Loucy (cell line): ENCODE measurements at regions not wholly inside any gene's neighbourhood (a gene's known extent, or its start where the extent isn't known, plus 50 kb on each side); places are given as distances from the start of the nearest gene placed in this dataset.

Source experiments
- H2AFZ ChIP-seq: fragments of 200-600 bp; sonication (generic); 2 replicates; pipeline ENCODE4 v1.6.0; 2016; ENCODE audit warnings: antibody characterized with exemption, mild to moderate bottlenecking, low read length, moderate library complexity
- H3F3A ChIP-seq: fragments of 200-600 bp; 2 replicates; pipeline ENCODE4 v1.6.0; 2016; ENCODE audit warnings: antibody characterized with exemption, low read depth, mild to moderate bottlenecking
- H3K27me3 ChIP-seq: fragments of 200-600 bp; sonication (generic); 2 replicates; pipeline ENCODE4 v1.6.1; 2014; ENCODE audit warnings: low read length, mild to moderate bottlenecking; ENCODE audit not compliant: insufficient read depth, poor library complexity, severe bottlenecking
- H3K36me3 ChIP-seq: fragments of 200-600 bp; sonication (generic); 2 replicates; pipeline ENCODE4 v1.6.1; 2016; ENCODE audit warnings: low read length; ENCODE audit not compliant: insufficient read depth
- H3K4me1 ChIP-seq: fragments of 200-600 bp; sonication (generic); 2 replicates; pipeline ENCODE4 v1.5.1; 2014; ENCODE audit warnings: low read length, mild to moderate bottlenecking; ENCODE audit not compliant: insufficient read depth, poor library complexity, severe bottlenecking
- H3K4me2 ChIP-seq: fragments of 200-600 bp; sonication (generic); 2 replicates; pipeline ENCODE4 v1.6.0; 2014; ENCODE audit warnings: antibody characterized with exemption, low read length, low read depth, mild to moderate bottlenecking; ENCODE audit not compliant: poor library complexity, severe bottlenecking
- H3K4me3 ChIP-seq: fragments of 200-600 bp; sonication (generic); 2 replicates; pipeline ENCODE4 v1.5.1; 2014; ENCODE audit warnings: low read length, mild to moderate bottlenecking, mixed read lengths; ENCODE audit not compliant: poor library complexity, severe bottlenecking
- H3K79me2 ChIP-seq: fragments of 200-600 bp; sonication (generic); 2 replicates; pipeline ENCODE4 v1.6.1; 2014; ENCODE audit warnings: low read length; ENCODE audit not compliant: insufficient read depth
- H3K9ac ChIP-seq: fragments of 200-600 bp; sonication (generic); 2 replicates; pipeline ENCODE4 v1.6.0; 2014; ENCODE audit warnings: mild to moderate bottlenecking, low read depth, low read length, moderate library complexity; ENCODE audit not compliant: poor library complexity, severe bottlenecking
- H3K9me2 ChIP-seq: fragments of 200-600 bp; sonication (generic); replicated peaks from 2 replicates; pipeline ENCODE4 v1.6.1; 2016; ENCODE audit warnings: low read depth, low read length, mixed read lengths
- H3K9me3 ChIP-seq: fragments of 200-600 bp; sonication (generic); 2 replicates; pipeline ENCODE4 v1.6.1; 2014; ENCODE audit warnings: mild to moderate bottlenecking, antibody characterized with exemption, low read length, low read depth; ENCODE audit not compliant: insufficient read depth
- H4K20me1 ChIP-seq: fragments of 200-600 bp; sonication (generic); 2 replicates; pipeline ENCODE4 v1.6.0; 2014; ENCODE audit warnings: antibody characterized with exemption, low read length, mild to moderate bottlenecking; ENCODE audit not compliant: insufficient read depth, poor library complexity, severe bottlenecking
- CTCF ChIP-seq: fragments of 200-600 bp; sonication (generic); conservative IDR thresholded peaks from 2 replicates; pipeline ENCODE4 v1.5.1; 2014; ENCODE audit warnings: mild to moderate bottlenecking, antibody characterized with exemption, low read length
- EZH2phosphoT487 ChIP-seq: fragments of 200-600 bp; IDR thresholded peaks from 2 replicates; pipeline ENCODE4 v1.6.1; 2018; ENCODE audit warnings: antibody characterized with exemption, mild to moderate bottlenecking, moderate library complexity, borderline replicate concordance

GRCh38 chr13:48165063-48165462, 67.9 kb upstream of the ITM2B start:
- H3K9ac ChIP-seq = no peak overlapping the region
- TF ChIP-seq CTCF (no peak), EZH2phosphoT487 (no peak)
- no peaks in the 10 kb centered on the region for H4K20me1 ChIP-seq
- no peaks in the 10 kb centered on the region for H3K9me2 ChIP-seq
- H3K4me3 ChIP-seq = no peak overlapping the region
- H3F3A ChIP-seq = no peaks in the 10 kb centered on the region
- H3K4me1 ChIP-seq = peaks cover 8% of the 10 kb centered on the region
- H3K9me3 ChIP-seq = no peaks in the 10 kb centered on the region
- H3K27me3 ChIP-seq = no peaks in the 10 kb centered on the region
- no peaks in the 10 kb centered on the region for H3K36me3 ChIP-seq
- H3K4me2 ChIP-seq = no peak overlapping the region
- no peaks in the 10 kb centered on the region for H3K79me2 ChIP-seq
- no peak overlapping the region for H2AFZ ChIP-seq

DNA sequence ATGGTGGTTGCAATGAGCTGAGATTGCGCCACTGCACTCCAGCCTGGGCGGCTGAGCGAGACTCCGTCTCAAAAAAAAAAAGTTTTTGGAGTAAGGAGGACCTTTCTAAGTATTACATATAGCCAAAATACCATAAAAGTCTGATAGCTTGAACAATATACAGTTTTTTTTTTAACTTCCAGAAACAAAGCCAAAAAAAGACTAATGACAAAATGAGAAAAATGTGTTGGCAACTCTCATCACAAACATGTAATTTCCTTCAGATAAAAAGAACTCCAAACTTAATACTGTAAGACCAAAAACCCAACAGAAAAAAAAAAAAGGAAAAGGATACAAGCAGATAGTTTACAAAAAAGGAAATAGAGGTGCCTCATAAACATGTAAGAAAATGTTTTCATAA, 68.2 kb upstream of the MED4 start:
- Histone ChIP-seq H3K4me3 (no peak overlapping the region), H3K27me3 (no peaks in the 10 kb centered on the region), H2AFZ (no peak overlapping the region), H3K9ac (no peak overlapping the region), H3K36me3 (no peaks in the 10 kb centered on the region), H3K79me2 (no peaks in the 10 kb centered on the region), H3K9me2 (no peaks in the 10 kb centered on the region), H4K20me1 (no peaks in the 10 kb centered on the region), H3K4me1 (peaks cover 23% of the 10 kb centered on the region), H3K4me2 (no peak overlapping the region), H3F3A (no peaks in the 10 kb centered on the region), H3K9me3 (no peaks in the 10 kb centered on the region)
- TF ChIP-seq CTCF = no peak
- TF ChIP-seq EZH2phosphoT487 = no peak

DNA sequence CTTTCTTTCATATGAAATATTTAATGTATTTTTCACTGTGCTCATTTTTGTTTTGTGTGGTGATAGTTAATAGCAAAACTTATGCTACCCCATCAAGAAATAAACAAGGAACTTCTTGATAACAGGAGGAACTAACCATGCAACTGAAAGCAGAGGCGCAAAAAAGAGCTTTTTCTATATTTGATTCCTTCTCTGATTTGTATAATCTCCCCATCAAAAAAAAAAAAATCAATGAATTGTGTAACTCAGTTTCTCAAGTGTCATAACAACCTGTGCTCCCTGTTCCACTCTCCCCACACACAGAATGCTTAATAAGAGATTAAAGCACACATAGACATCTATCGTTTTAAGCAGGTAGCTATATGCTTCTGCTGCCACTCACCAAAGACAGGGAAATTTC, 67.3 kb upstream of the MED4 start:
- H3K79me2 ChIP-seq = no peaks in the 10 kb centered on the region
- no peaks in the 10 kb centered on the region for H4K20me1 ChIP-seq
- H3K9me2 ChIP-seq = no peaks in the 10 kb centered on the region

More for the DNA sequence above, 67.3 kb upstream of the MED4 start:
- Histone ChIP-seq H3K4me3 (no peak overlapping the region), H3K9me3 (no peaks in the 10 kb centered on the region), H2AFZ (no peak overlapping the region), H3K4me2 (no peak overlapping the region), H3K9ac (no peak overlapping the region), H3K27me3 (no peaks in the 10 kb centered on the region), H3F3A (no peaks in the 10 kb centered on the region), H3K4me1 (peaks cover 24% of the 10 kb centered on the region), H3K36me3 (no peaks in the 10 kb centered on the region)
- no peak for TF ChIP-seq CTCF
- TF ChIP-seq EZH2phosphoT487 = no peak
